Central memory CD4-positive, alpha-beta T cell (primary cell): ENCODE measurements at regions not wholly inside any gene's neighbourhood (a gene's known extent, or its start where the extent isn't known, plus 50 kb on each side); places are given as distances from the start of the nearest gene placed in this dataset.
A peak's percentile ranks its signal among the peaks of the same experiment; 100 is the strongest.

Source experiments
- DNase-seq: peaks from one replicate; pipeline ENCODE4 v3.0.0; 2022

GRCh38 chr11:69953356-69953755 is 124.8 kb upstream of the ANO1 start:
- no peak for DNase-seq

DNA sequence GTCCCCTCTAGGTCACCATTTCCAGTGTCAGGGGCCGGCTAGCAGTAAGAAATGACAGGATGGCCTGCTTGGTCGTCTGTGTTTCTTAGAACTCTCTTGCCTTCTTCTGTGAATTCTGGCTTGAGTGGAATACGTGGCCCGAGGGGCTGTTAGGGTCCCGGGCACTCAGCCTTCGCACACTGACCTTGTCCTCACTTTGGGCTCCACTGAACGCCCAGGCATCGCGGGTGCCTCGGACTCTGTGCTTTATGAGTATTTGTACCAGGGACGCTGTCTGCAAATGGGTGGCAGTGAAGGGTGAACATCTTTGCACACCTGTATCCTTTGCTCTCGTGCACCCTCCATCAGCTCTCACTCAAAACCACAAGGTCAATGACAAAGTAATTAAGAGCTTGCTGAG is 123.4 kb upstream of the ANO1 start:
- DNase-seq: no peak

DNA sequence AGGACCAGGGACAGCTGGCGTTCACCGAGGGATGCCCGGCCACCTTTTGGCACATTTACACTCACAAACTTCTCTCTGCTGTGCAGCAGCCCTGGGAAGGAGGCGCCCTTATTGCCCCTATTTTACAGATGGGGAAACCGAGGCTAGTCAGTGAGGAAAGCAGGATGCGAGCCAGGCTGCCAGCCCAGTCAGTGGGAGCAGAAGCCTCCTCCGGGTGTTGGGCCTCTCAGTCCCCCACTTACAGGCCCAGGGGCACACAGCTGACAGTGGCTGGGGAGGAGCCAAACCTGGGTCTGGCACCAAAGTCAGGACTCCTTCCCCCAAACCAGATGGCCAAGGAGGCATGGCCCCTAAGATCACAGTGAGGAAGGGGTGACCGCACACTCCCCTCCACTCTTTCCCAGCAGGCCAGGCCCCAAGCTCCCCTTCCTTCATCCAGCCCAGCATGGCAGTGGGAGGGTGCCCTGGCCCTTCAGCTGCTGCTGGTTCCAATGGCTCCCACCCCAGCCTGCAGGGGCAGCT is 121.4 kb upstream of the ANO1 start:
- no peak for DNase-seq

DNA sequence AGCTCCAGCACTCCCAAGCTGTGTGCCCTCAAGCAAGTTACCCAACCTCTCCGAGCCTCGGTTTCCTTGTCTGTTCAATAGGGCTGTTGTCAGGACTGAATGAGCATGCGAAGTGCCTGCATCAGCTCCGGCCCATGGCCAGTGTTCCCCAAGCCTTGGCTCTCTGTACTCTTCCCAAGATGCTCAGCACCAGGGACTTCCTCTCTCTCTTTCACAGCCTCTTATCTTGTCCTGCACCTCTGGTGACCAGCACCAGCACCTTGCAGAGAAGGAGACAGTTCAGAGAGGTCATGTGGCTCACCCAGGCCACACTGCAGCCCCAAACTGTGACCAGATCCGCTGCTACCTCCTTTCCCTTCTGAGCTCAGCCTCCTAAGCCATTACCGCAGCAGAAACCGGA is 120.3 kb upstream of the ANO1 start:
- no peak for DNase-seq

DNA sequence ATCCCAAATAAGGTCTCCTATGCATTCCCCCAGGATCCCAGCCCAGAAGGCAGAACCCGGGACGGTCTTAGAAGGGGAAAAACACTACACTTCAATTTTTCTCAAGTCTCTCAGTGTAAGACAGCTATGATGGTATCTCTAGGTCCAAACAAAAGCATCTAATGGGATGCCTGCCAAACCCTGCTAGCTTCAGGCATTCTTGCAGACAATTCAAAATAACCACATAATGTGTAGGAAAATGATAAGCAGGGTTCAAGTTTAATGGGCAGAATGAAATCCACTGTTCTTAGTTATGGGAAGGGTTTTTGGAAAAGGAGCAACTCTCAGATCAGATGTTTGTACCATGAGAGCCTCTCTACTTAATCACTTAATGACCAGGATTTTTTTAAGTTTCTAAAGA is 119.8 kb upstream of the ANO1 start:
- DNase-seq: no peak

GRCh38 chr11:69959461-69959860 is 118.7 kb upstream of the ANO1 start:
- no peak for DNase-seq

GRCh38 chr11:69961738-69962137 is 116.4 kb upstream of the ANO1 start:
- no peak for DNase-seq

- DNase-seq: no peak
Observed at GRCh38 chr11:69962152-69962551, 116.0 kb upstream of the ANO1 start.

- no peak for DNase-seq
Observed at GRCh38 chr11:69963533-69964246, 114.4 kb upstream of the ANO1 start.

- DNase-seq: no peak
Observed at GRCh38 chr11:69964247-69964643, 113.9 kb upstream of the ANO1 start.

- no peak for DNase-seq
Observed at GRCh38 chr11:69965821-69966582, 112.1 kb upstream of the ANO1 start.

- DNase-seq: no peak
Observed at GRCh38 chr11:69966583-69966835, 111.6 kb upstream of the ANO1 start.

- no peak for DNase-seq
Observed at GRCh38 chr11:69966910-69967483, 111.1 kb upstream of the ANO1 start.

DNA sequence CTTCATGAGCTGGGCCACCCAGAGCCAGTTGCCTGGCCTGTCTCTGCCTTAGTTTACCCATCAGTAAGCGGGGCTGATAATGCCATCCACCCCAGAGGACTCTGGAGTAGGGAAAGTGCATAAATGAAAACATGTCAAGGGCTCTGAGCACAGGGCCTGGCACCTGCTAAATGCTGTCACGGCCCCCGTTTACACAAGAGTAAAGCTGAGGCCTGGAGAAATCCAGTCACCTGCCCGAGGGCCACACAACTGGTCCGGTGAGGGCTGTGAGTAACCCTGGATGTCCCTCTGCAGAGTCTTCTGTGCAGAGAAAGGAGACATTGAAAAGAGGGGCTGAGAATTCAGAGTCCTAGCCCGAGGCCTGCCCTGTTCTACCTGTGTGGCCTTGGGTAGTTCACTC is 110.6 kb upstream of the ANO1 start:
- no peak for DNase-seq

DNA sequence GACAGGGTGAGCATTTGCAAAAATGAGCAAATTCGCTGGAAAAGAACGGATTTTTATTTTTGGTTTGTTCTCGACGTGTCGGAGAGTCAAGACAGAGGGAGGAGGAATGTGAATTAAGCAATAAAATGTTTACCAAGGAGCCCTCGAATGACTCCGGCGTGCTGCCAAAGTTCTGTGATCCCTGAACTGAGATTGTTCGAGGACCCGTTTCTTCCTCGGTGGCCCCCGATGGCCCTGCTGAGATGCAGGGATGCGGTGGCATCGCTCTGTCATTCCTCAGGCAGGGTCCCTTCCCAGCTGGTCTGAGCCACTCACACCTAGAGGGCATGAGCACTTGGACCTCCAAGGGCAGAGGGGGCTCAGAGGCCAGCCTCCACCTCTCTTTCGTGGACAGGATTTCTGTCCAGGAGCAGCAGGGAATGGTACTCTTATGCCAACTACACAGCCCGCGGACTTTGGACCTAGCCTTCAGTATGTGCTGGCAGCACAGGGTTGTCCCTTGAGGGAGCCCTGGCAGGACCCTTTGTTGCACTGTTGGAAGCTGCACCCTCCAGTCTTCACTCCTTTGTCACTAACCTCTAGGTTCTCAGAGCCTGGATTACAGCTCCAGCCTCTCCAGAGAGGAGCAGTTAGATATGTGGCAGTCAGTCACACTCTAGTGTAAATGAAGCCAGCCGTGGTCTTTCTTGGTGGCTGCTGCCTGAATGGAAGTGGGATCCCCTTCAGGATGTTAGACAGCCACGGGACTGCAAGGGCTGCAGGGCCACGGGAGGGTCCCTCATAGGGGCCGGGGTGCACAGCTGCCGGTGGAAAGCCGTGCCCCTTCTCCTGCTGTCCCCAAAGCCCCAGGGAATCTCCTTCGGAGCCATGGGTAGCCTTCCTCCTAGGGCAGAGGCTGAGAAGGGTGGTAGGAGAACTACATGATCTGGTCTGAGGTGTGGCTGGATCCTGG is 109.4 kb upstream of the ANO1 start:
- no peak for DNase-seq

DNA sequence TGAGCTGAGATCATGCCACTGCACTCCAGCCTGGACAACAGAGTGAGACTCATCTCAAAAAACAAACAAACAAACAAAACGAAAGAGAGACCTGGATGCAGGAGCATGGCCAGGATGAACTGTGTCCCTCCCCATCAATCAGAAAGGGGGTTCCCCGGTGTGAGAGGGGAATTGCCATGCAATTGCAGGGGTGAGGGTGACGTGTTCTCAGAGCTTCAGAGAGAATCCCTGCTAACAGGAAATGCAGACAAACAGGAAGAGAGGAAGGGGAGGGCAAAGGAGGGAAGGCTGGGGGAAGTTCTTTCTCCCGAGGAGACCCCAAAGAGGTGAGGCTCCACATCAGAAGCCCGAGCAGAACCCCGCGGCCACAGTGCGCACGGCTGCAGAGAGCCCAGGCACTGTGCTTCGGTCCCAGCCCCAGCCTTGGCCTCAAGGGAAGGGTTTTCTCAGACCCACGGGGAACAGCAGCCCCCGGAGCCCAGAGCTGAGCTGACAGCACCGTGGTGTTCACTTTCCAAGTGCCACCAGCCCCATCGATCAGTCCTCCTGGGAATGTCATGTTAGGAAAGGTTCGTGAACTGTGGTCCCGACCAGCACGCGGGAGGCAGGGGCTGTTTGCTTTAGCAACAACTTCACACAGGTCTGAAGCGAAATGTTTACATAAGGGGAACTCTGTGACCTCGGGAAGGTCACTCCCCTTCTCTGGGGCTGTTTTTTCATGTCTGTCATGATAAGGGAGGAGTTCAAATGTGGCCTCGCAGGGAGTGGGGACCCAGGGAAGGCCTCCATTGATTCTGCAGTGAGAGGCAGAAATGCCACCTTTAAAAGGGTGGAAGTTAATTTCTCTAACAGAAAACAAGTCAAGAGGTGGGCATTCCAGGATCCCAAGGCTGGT is 108.0 kb upstream of the ANO1 start:
- DNase-seq: no peak

DNA sequence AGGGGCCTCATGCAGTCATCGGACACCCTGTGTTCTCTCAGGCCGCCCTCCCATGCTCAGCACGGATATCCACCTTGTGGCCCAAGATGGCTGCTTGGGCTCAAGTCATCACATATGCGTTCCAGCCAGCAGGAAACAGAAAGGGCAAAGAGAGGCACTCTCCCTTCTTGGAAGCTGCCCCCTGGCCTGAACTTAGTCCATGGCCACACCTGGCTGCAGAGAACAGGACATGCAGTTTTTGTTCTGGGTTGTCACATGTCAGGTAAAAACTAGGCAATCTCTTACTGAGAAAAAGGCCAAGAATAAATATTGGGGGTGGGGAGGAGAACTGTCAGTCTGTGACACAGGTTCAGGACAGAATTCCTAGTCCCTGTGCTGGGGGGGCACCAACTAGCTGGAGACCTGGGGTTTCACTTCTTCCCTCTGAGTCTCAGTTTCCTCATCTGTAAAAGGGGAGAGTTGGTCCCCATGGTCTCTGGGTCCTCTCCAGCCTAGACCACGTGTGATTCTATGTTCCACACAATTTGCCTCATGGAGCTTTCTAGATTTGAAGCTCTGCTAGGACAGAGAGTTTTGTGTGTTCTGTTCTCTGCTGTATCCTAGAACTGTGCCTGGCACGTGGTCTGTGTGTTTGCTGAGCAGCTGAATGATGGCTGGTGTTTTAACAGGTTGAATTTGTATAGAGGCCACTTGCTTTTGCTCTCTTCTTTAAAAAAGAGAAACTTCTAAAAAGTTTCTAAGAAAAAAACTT is 107.2 kb upstream of the ANO1 start:
- no peak for DNase-seq

- no peak for DNase-seq
Observed at GRCh38 chr11:69971741-69972140, 106.4 kb upstream of the ANO1 start.

DNA sequence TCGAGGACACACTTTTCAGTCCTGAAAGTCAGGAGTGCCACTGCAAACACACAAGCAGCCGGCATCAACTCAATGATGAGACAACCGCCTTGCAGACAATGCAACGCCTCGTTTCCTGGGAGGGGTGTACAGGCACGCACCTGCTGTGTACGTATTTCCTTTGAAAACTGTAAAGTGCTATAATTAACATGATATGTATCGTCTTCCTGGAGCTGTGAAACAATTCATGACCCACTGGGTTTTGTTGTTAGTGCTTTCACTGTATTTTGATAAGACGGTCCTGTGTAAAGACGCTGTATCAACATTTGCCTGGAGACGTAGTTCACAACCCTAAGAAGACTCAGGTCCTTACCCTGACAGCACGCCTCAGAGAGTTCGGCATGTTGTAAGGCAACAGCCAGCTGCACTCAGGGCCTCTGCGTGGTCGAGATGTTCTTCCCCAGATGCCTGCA is 105.7 kb upstream of the ANO1 start:
- DNase-seq: peak; percentile 4

DNA sequence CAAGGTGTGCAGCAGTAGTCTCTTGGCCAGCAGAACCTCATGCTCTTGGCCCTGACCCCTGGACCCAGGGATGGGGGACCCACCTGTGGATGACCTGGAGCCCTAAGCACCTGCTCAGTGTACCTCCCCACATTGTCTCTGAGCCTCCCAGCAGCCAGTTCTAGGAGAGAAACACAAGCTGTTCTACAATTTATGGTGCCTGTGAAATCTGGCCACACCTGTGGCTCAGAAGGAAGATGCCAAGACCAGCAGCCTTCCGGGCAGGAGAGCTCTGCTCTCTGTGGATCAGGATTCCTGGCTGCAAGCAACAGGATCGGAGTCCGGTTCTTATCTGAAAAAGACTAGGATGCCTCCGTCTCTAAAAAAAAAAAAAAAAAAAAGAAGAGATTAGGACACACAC is 103.6 kb upstream of the ANO1 start:
- no peak for DNase-seq

GRCh38 chr11:69975822-69976221 is 102.3 kb upstream of the ANO1 start:
- no peak for DNase-seq
